Neutrophil (primary cell): ENCODE measurements at regions not wholly inside any gene's neighbourhood (a gene's known extent, or its start where the extent isn't known, plus 50 kb on each side); places are given as distances from the start of the nearest gene placed in this dataset.

Source experiments
- H3K27ac ChIP-seq: fragments of 200-600 bp; sonication (generic); 2 replicates; pipeline ENCODE4 v1.5.1; 2016; ENCODE audit warnings: mild to moderate bottlenecking, moderate library complexity
- H3K27me3 ChIP-seq: fragments of 200-600 bp; sonication (generic); 2 replicates; pipeline ENCODE4 v1.6.0; 2016; ENCODE audit warnings: mild to moderate bottlenecking
- H3K36me3 ChIP-seq: fragments of 200-600 bp; sonication (generic); 2 replicates; pipeline ENCODE4 v1.5.1; 2017
- H3K4me1 ChIP-seq, 2 experiments: fragments of 200-600 bp in 1 of 2; sonication (generic) in 1 of 2; 1 replicate in 1 of 2; 2 replicates in 1 of 2; pipeline versions ENCODE4 v1.5.1 to v1.6.1; 2013 to 2016; ENCODE audit warnings: low read depth in 1 of 2, low read length in 1 of 2, mild to moderate bottlenecking in 1 of 2, moderate library complexity in 1 of 2; ENCODE audit not compliant: control insufficient read depth in 1 of 2, insufficient read depth in 1 of 2
- H3K4me3 ChIP-seq, 2 experiments: fragments of 200-600 bp in 1 of 2; sonication (generic) in 1 of 2; 1 replicate in 1 of 2; 2 replicates in 1 of 2; pipeline ENCODE4 v1.5.1; 2013 to 2016; ENCODE audit warnings: low read depth in 1 of 2, low read length in 1 of 2, mild to moderate bottlenecking in 1 of 2, moderate library complexity in 1 of 2
- H3K9me3 ChIP-seq: fragments of 200-600 bp; sonication (generic); 2 replicates; pipeline ENCODE4 v1.5.1; 2016
- TF ChIP-seq, protein P1 (sequence below): fragments of 200-600 bp; sonication (generic); IDR thresholded peaks from 2 replicates; pipeline ENCODE4 v1.5.1; 2016; ENCODE audit warnings: antibody characterized with exemption

DNA sequence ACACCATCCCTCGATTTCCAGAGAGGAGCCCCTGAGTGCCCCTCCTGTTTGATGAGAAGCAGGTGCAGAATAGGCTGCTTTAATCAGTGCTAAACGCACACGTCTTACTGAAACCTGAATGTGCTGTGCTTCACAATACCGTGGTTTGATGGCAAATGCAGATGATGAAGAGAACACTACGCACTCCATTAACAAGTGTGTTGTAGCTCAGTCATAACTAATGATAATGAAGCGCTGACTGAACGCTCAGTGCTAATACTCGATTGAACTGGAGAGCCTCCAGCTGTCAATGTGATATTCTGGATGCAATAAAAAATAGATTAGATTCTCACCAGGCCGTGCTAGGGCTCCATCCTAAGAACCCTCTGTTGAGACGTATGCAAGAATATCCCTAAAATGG lies 279.7 kb upstream of the PLPP4 start:
- no peaks in the 10 kb centered on the region for H3K27me3 ChIP-seq
- H3K4me1 ChIP-seq, result no peaks in the 10 kb centered on the region
- H3K9me3 ChIP-seq, result no peaks in the 10 kb centered on the region
- no peak overlapping the region for H3K4me3 ChIP-seq
- TF ChIP-seq, protein P1, sequence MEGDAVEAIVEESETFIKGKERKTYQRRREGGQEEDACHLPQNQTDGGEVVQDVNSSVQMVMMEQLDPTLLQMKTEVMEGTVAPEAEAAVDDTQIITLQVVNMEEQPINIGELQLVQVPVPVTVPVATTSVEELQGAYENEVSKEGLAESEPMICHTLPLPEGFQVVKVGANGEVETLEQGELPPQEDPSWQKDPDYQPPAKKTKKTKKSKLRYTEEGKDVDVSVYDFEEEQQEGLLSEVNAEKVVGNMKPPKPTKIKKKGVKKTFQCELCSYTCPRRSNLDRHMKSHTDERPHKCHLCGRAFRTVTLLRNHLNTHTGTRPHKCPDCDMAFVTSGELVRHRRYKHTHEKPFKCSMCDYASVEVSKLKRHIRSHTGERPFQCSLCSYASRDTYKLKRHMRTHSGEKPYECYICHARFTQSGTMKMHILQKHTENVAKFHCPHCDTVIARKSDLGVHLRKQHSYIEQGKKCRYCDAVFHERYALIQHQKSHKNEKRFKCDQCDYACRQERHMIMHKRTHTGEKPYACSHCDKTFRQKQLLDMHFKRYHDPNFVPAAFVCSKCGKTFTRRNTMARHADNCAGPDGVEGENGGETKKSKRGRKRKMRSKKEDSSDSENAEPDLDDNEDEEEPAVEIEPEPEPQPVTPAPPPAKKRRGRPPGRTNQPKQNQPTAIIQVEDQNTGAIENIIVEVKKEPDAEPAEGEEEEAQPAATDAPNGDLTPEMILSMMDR, result no peak
- no peak overlapping the region for H3K27ac ChIP-seq
- no peaks in the 10 kb centered on the region for H3K36me3 ChIP-seq

DNA sequence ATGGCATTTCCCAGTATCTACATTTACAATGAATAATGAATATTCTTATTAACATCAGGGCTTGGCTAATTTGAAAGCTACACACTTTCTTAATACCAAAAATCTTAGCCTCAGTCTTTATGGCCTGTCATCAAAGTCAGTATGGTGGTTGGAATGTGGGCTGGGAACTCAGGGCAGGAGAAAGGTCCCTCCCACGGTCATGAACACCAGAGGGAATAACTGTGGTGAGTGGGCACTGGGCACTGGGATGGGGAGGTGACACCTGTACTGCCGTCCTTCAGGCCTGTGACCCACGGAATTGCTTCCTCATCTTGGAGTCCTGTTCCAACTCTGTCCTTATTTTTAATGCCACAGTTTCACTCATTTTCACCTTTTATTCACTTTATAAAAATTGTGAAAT lies 276.9 kb upstream of the PLPP4 start:
- TF ChIP-seq, protein P1, result no peak
- Histone ChIP-seq H3K4me3 (no peak overlapping the region), H3K27me3 (no peaks in the 10 kb centered on the region)

DNA sequence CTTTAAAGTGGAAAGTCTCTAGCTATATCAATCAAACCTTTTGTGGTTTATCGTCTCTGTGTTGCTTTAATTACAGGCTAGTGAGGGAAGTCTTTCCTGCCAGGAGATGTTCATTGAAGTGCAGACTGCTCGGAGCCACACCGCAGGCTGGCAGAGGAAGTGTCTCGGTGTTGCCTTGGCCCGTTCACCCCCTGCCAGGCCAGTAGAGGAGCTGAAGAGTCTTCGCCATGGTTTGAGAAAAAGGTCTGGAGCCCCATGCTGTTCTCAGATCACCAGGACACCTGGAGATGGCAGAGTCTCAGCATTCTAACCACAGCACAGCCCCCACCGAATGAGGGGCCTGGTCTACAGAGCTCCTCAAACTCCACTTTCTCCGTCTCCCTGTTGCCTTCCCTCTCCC lies 275.9 kb upstream of the PLPP4 start:
- no peak overlapping the region for H3K4me3 ChIP-seq
- H3K36me3 ChIP-seq, result no peaks in the 10 kb centered on the region
- H3K4me1 ChIP-seq, result no peaks in the 10 kb centered on the region
- TF ChIP-seq, protein P1, result no peak
- no peaks in the 10 kb centered on the region for H3K9me3 ChIP-seq
- no peaks in the 10 kb centered on the region for H3K27me3 ChIP-seq
- H3K27ac ChIP-seq, result no peak overlapping the region

More for the DNA sequence above, 276.9 kb upstream of the PLPP4 start:
- H3K36me3 ChIP-seq, result no peaks in the 10 kb centered on the region
- no peaks in the 10 kb centered on the region for H3K4me1 ChIP-seq
- H3K9me3 ChIP-seq, result no peaks in the 10 kb centered on the region
- no peak overlapping the region for H3K27ac ChIP-seq

DNA sequence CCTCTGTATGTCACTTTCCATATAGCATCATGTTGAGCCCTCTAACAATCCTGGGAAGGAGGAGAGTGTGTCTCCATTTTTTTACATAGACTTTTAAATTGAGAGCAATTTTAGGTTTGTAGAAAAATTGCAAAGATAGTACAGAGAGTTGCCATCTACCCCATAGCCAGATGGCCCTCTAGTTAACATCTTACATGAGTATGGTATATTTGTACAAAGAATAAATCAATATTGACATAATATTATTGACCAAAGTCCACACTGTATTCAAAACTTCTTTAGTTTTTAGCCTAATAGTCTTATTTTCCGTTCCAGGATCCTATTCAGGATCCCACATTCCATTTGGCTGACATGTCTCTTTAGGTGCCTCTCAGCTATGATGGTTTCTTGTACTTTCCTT lies 274.6 kb upstream of the PLPP4 start:
- Histone ChIP-seq H3K9me3 (no peaks in the 10 kb centered on the region), H3K27ac (no peak overlapping the region), H3K4me1 (no peaks in the 10 kb centered on the region), H3K36me3 (no peaks in the 10 kb centered on the region), H3K27me3 (no peaks in the 10 kb centered on the region), H3K4me3 (no peak overlapping the region)
- TF ChIP-seq, protein P1, result no peak

DNA sequence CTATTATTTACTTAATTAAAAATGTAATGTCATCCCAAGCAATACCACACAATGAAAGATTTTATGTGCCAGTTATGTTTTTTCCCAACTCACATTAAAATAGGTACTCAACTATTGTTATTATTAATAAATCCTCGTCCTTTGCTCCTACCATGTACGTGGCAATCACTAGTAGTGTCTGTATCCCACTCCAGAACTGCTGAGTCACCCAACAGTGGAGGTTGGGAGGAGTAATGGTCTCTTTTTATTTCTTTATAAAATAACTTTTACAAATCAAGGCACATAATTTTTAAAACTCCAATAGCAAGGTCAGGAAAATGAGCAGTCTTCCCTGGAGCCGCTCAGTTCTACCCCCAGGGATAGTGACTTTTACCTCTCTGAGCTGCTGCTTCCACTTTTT lies 273.5 kb upstream of the PLPP4 start:
- no peak overlapping the region for H3K4me3 ChIP-seq
- H3K36me3 ChIP-seq, result no peaks in the 10 kb centered on the region
- TF ChIP-seq, protein P1, result no peak
- no peak overlapping the region for H3K27ac ChIP-seq
- H3K4me1 ChIP-seq, result no peaks in the 10 kb centered on the region
- H3K9me3 ChIP-seq, result no peaks in the 10 kb centered on the region
- H3K27me3 ChIP-seq, result no peaks in the 10 kb centered on the region
